IMR-90 (cell line): ENCODE measurements at regions not wholly inside any gene's neighbourhood (a gene's known extent, or its start where the extent isn't known, plus 50 kb on each side); places are given as distances from the start of the nearest gene placed in this dataset.

ENCODE experiments used
- ATAC-seq: fragments of 200-7000 bp; cut with Tn5 transposase; 2 replicates; pipeline ENCODE4 v1.9.1; 2020; ENCODE audit warnings: low read depth, mild to moderate bottlenecking, moderate library complexity
- BruUV-seq: library from RNA; stranded (reverse); fragments of 400-500 nt; replicated peaks from 2 replicates; lab custom pipeline; 2021; lab: Mats Ljungman, UMichigan
- CTCF ChIA-PET: fragments of 300-600 bp; formaldehyde crosslinking; extraction: SDS; loops from one replicate; lab custom pipeline; 2021; ENCODE audit warnings: antibody characterized with exemption; lab: Yijun Ruan, JAX
- POLR2A ChIA-PET: fragments of 300-600 bp; sonication (Branson Sonifier 250); formaldehyde crosslinking; loops from one replicate; lab custom pipeline; 2022; ENCODE audit warnings: antibody characterized with exemption; ENCODE audit not compliant: unreplicated experiment; lab: Charles Lee
- DNase-seq: peaks from one replicate; pipeline ENCODE4 v3.0.0; 2013
- H2AFZ ChIP-seq: replicated peaks from 2 replicates; pipeline ENCODE3; 2013; ENCODE audit warnings: low read length, mild to moderate bottlenecking; ENCODE audit not compliant: poor library complexity
- H2AK5ac ChIP-seq: 2 replicates; pipeline ENCODE4 v1.6.1; 2013; ENCODE audit warnings: low read depth, low read length, inconsistent platforms
- H2AK9ac ChIP-seq: replicated peaks from 2 replicates; pipeline ENCODE3; 2013; ENCODE audit warnings: mild to moderate bottlenecking, low read depth, low read length, moderate library complexity; ENCODE audit not compliant: poor library complexity
- H2BK120ac ChIP-seq: 2 replicates; pipeline ENCODE4 v1.6.1; 2013; ENCODE audit warnings: low read depth, low read length, inconsistent platforms
- H2BK15ac ChIP-seq: 3 replicates; pipeline ENCODE4 v1.6.1; 2013; ENCODE audit warnings: low read depth, low read length, inconsistent platforms
- H2BK20ac ChIP-seq: 2 replicates; pipeline ENCODE4 v1.6.1; 2013; ENCODE audit warnings: low read depth, mild to moderate bottlenecking, inconsistent platforms, low read length, moderate library complexity
- H2BK5ac ChIP-seq: 2 replicates; pipeline ENCODE4 v1.6.1; 2013; ENCODE audit warnings: mild to moderate bottlenecking, low read depth, low read length, inconsistent platforms; ENCODE audit not compliant: poor library complexity, severe bottlenecking
- H3K14ac ChIP-seq: replicated peaks from 2 replicates; pipeline ENCODE4 v1.6.1; 2013; ENCODE audit warnings: low read depth, low read length, inconsistent platforms
- H3K18ac ChIP-seq: 2 replicates; pipeline ENCODE4 v1.6.1; 2013; ENCODE audit warnings: low read depth, low read length, control low read depth
- H3K23ac ChIP-seq: 2 replicates; pipeline ENCODE4 v1.6.1; 2013; ENCODE audit warnings: low read depth, low read length, inconsistent platforms
- H3K27ac ChIP-seq: 2 replicates; pipeline ENCODE4 v1.5.1; 2013; ENCODE audit warnings: mild to moderate bottlenecking, control low read depth, low read length; ENCODE audit not compliant: insufficient read depth
- H3K27me3 ChIP-seq: 2 replicates; pipeline ENCODE4 v1.6.1; 2013; ENCODE audit warnings: low read length; ENCODE audit not compliant: control insufficient read depth, insufficient read depth
- H3K36me3 ChIP-seq: 2 replicates; pipeline ENCODE4 v1.6.1; 2013; ENCODE audit warnings: low read length, mixed read lengths; ENCODE audit not compliant: control insufficient read depth, insufficient read depth
- H3K4ac ChIP-seq: 2 replicates; pipeline ENCODE4 v1.6.1; 2013; ENCODE audit warnings: low read depth, low read length, inconsistent platforms
- H3K4me1 ChIP-seq: 2 replicates; pipeline ENCODE4 v1.6.1; 2013; ENCODE audit warnings: low read length, mixed read lengths; ENCODE audit not compliant: control insufficient read depth, insufficient read depth
- H3K4me2 ChIP-seq: 2 replicates; pipeline ENCODE4 v1.6.1; 2013; ENCODE audit warnings: low read depth, mild to moderate bottlenecking, control low read depth, low read length, moderate library complexity
- H3K4me3 ChIP-seq: 2 replicates; pipeline ENCODE4 v1.5.1; 2013; ENCODE audit warnings: low read depth, mild to moderate bottlenecking, control low read depth, low read length, moderate library complexity; ENCODE audit not compliant: insufficient read depth
- H3K56ac ChIP-seq: 2 replicates; pipeline ENCODE4 v1.6.1; 2013; ENCODE audit warnings: low read length, inconsistent platforms; ENCODE audit not compliant: insufficient read depth; ENCODE audit errors: extremely low read depth
- H3K79me1 ChIP-seq, 2 experiments: 2 replicates each; pipeline ENCODE4 v1.6.1; 2013; ENCODE audit warnings: low read length in 2 of 2, inconsistent platforms in 1 of 2, low read depth in 1 of 2
- H3K9ac ChIP-seq: 2 replicates; pipeline ENCODE4 v1.6.1; 2013; ENCODE audit warnings: low read depth, low read length, control low read depth
- H3K9me1 ChIP-seq: 2 replicates; pipeline ENCODE4 v1.6.1; 2013; ENCODE audit warnings: low read length, inconsistent platforms; ENCODE audit not compliant: insufficient read depth
- H3K9me3 ChIP-seq: 2 replicates; pipeline ENCODE4 v1.6.1; 2013; ENCODE audit warnings: low read length; ENCODE audit not compliant: control insufficient read depth, insufficient read depth
- H4K20me1 ChIP-seq: 2 replicates; pipeline ENCODE4 v1.6.1; 2013; ENCODE audit warnings: low read length, inconsistent platforms; ENCODE audit not compliant: insufficient read depth
- H4K5ac ChIP-seq: 2 replicates; pipeline ENCODE4 v1.6.1; 2013; ENCODE audit warnings: mild to moderate bottlenecking, low read depth, low read length, control low read depth
- H4K8ac ChIP-seq, 2 experiments: 2 replicates each; pipeline ENCODE4 v1.6.1; 2013; ENCODE audit warnings: low read depth in 2 of 2, low read length in 2 of 2, control low read depth in 1 of 2, inconsistent platforms in 1 of 2
- H4K91ac ChIP-seq: 2 replicates; pipeline ENCODE4 v1.6.1; 2013; ENCODE audit warnings: low read depth, low read length, inconsistent platforms; ENCODE audit not compliant: insufficient read depth
- MXI1 ChIP-seq: IDR thresholded peaks from 2 replicates; pipeline ENCODE4 v1.6.1; 2012; ENCODE audit warnings: low read depth, mild to moderate bottlenecking, low read length, moderate library complexity, borderline replicate concordance
- WGBS, 2 experiments: methylation state at CpG; one replicate each; pipeline versions ENCODE4 v1.1.5 to v1.1.7; 2013; ENCODE audit warnings: missing lambda C conversion rate in 2 of 2; ENCODE audit not compliant: insufficient read length in 1 of 2; ENCODE audit errors: extremely low coverage in 2 of 2; 5-methylcytosine and 5-hydroxymethylcytosine counted together
- dilution Hi-C: fragments of 300-500 bp; cut with HindIII; formaldehyde crosslinking; loops from one replicate; pipeline ENCODE4 v1.14.3; 2018; ENCODE audit warnings: low sequenced_read_pairs; ENCODE audit not compliant: unreplicated experiment
- in situ Hi-C: fragments of 300-500 bp; cut with MboI; formaldehyde crosslinking; loops from 3 replicates; pipeline ENCODE4 v1.14.3; 2019; ENCODE audit warnings: low sequenced_read_pairs, inconsistent platforms, mixed read lengths
- intact Hi-C: fragments of 100-400 bp; cut with micrococcal nuclease; formaldehyde crosslinking; loops from 2 replicates; pipeline ENCODE4 v1.10.0; 2022

- CTCF ChIA-PET, result no interaction called here
Measured at GRCh38 chr17:51472670-51473205, 212.4 kb downstream of the UTP18 start.

More at GRCh38 chr17:51472670-51473205, 212.4 kb downstream of the UTP18 start:
- Histone ChIP-seq H3K4me2 (no peak overlapping the region), H3K9ac (no peak overlapping the region), H2AK5ac (no peak overlapping the region), H3K9me1 (no peaks in the 10 kb centered on the region), H2BK15ac (no peak overlapping the region), H3K18ac (no peak overlapping the region), H3K56ac (no peak overlapping the region), H4K5ac (no peak overlapping the region), H3K27ac (no peak overlapping the region), H3K4ac (no peak overlapping the region), H3K36me3 (no peaks in the 10 kb centered on the region), H2AK9ac (no peak overlapping the region), H2BK5ac (no peak overlapping the region), H2AFZ (no peak overlapping the region), H3K27me3 (no peaks in the 10 kb centered on the region), H4K8ac (no peak overlapping the region), H2BK120ac (no peak overlapping the region), H3K23ac (no peak overlapping the region), H3K9me3 (no peaks in the 10 kb centered on the region), H3K4me3 (no peak overlapping the region), H2BK20ac (no peak overlapping the region), H3K14ac (no peak overlapping the region), H4K91ac (no peak overlapping the region), H4K20me1 (no peaks in the 10 kb centered on the region), H3K79me1 (no peaks in the 10 kb centered on the region), H3K4me1 (no peaks in the 10 kb centered on the region)
- intact Hi-C loops (no loop called here), dilution Hi-C loops (no loop called here), in situ Hi-C loops (no loop called here)
- DNase-seq (no peak), ATAC-seq (no peak)
- WGBS, 2 experiments, result no CpG with 5 or more reads among the region's 2 CpGs
- no TSS peak for BruUV-seq
- POLR2A ChIA-PET, result no interaction called here
- no peak for TF ChIP-seq MXI1
